Superior temporal gyrus (tissue), 1 donor: ENCODE measurements at regions not wholly inside any gene's neighbourhood (a gene's known extent, or its start where the extent isn't known, plus 50 kb on each side); places are given as distances from the start of the nearest gene placed in this dataset.

Experiments
- DNase-seq: peaks from one replicate; pipeline ENCODE4 v3.0.0-alpha.2; 2016; ENCODE audit errors: extremely low spot score

DNA sequence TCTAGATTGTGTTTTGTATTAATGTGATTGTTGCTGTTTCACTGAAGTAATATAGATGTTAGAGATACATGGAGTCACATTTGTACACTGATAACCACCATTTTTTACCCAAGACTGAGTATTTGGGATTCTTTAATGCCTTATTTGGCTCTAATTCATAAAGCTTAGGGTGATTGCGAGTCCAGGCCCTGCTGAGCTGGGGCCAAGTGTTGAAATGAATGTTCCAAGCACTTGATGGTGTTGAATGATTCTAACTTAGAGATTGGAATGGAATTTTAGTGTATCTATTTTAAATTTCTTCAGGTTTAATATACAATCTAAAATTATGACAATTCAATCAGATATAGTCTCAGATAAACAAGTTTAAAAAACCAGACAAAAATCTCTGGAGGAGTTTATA is 329.4 kb upstream of the SLC35B3 start:
- no peak for DNase-seq

DNA sequence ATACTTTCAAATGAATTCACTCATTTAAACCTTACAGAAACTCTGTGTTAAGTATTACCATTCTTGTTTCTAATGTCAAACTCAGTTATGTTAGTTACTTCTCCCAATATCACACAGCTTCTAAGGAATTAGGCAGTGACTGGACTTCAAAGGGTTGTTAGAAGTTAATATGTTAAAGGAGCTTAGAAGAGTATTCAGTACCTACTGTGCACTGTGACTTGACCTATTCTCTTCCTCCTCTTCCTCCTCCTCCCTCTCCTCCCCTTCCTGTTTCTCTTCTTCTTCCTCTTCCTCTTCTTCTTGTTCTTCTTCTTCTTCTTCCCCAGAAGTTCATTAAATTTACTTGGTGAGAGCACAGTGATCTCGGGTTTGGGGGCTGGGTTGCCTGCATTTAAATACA is 325.6 kb upstream of the SLC35B3 start:
- DNase-seq: no peak

DNA sequence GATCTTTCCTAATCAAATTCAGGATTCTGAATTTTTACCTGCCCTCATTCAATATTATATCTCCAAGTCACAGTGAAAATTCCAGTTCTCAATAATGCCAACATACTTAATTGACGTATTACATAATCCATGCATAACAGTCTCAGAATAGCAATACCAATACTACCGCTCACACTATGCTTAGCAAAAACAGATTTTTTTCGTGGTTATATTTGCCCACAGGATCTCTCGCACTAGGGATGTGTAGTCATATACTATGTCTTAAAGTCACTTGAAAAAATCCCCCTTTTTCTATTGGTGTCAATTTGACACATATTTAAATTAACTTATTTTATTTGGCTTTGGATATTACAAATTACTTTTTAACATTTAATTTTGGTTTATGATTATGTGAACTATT is 323.1 kb upstream of the SLC35B3 start:
- DNase-seq: no peak

DNA sequence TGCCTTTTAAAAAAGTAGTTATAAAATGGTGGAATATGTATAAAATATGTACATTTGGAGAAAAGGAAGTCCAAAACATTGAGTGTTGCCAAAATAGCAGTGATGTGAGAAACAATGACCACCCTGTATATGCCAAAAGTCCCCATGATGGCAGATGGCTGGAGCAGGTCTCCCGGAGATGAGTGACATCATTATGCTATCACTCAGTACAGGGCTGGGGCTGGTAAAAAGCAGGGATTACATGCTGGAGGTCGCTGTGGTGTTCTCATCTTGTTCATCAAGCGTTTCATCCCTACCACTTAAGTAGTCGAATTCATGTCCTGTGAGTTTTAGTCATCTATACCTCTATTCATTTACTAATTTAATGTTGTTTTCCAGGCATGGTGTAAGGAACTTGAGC is 315.3 kb upstream of the SLC35B3 start:
- DNase-seq: no peak

- no peak for DNase-seq
These were observed 314.1 kb upstream of the SLC35B3 start for GRCh38 chr6:8749465-8749864.

DNA sequence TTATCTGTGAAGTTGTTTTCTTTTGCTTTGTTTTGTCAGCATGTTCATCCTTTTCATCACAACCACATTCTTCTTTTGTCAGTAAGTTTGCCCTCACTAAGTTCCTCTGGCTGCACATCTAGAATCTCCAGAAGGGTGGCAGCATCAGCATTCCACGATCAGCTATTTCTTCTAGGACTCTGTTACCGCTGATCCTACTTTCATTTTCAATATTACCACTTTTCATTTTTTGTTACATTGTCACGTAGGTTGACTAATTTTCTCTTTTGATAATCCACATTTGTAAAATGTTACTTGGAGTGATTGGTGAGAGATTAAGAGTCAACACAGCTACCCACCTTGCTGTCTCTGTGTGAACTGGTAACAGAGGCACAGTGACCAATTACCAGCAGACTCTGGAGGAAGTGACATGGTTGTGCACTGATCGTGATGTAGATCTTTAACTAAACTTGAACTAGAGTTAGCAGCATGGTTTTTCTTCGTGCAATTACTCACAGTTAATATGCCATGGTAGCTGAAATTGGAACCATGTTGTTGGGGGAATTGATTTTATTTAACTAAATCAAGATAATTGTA is 307.9 kb upstream of the SLC35B3 start:
- DNase-seq: no peak

GRCh38 chr6:8739454-8739853 is 304.1 kb upstream of the SLC35B3 start:
- no peak for DNase-seq

DNA sequence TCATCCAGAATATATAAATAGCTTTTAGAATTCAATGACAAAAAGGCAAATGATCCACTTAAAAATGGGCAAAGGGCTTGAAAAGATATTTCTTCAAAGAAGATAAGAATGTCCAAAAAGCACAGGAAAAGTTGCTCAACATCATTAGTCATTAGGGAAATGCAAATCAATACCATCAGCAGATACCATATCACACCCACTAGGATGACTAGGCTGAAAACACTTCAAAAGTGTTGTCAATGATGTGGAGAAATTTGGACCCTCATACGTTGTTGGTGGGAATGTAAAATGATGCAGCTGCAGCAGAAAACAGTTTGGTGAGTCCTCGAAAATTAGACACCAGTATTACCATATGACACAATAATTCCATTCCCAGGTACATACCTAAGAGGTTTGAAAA is 303.6 kb upstream of the SLC35B3 start:
- no peak for DNase-seq

- no peak for DNase-seq
These were observed 301.0 kb upstream of the SLC35B3 start for GRCh38 chr6:8736156-8736895.

DNA sequence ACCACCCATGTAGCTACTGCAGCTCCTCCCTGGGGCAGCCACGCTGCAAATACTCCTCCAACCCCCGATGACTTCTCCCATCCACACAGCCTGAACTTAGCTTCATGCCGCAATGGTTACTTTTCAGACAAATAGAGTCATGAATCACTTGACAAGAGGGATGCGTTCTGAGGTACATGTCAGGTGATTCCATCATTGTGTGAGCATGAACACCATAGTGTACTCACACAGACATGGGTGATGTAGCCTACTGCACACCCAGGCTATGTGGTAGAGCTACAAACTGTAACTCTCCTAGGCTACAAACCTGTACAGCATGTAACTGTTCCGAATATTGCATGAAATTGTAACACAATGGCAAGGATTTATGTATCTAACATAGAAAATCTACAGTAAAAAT is 298.5 kb upstream of the SLC35B3 start:
- DNase-seq: no peak

DNA sequence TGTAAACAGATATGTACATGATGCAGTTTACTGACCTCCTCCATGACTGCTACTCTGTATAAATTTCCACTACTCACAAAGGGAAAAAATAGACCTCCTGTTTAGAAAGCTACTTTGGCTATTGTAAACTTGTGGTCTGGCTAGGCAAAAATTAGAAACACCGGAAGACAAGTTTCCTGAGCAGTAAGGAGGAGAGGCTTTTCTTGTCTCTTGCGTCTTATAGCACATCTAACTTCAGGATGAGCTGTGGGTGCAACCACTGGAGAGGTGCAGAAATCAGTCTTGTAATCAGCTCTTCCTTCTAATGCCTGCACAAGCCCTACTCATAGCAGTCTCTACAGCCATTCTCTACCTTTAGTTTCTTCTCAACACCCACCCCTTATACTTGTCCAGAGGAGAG is 296.5 kb upstream of the SLC35B3 start:
- no peak for DNase-seq

GRCh38 chr6:8710668-8711431 is 275.5 kb upstream of the SLC35B3 start:
- DNase-seq: no peak

- DNase-seq: peak; percentile 53
These were observed 272.8 kb upstream of the SLC35B3 start for GRCh38 chr6:8707956-8708772.

GRCh38 chr6:8707369-8707768 is 272.0 kb upstream of the SLC35B3 start:
- no peak for DNase-seq

GRCh38 chr6:8705435-8706020 is 270.2 kb upstream of the SLC35B3 start:
- DNase-seq: no peak

- no peak for DNase-seq
These were observed 267.7 kb upstream of the SLC35B3 start for GRCh38 chr6:8703059-8703458.

GRCh38 chr6:8688821-8689220 is 253.5 kb upstream of the SLC35B3 start:
- DNase-seq: no peak

DNA sequence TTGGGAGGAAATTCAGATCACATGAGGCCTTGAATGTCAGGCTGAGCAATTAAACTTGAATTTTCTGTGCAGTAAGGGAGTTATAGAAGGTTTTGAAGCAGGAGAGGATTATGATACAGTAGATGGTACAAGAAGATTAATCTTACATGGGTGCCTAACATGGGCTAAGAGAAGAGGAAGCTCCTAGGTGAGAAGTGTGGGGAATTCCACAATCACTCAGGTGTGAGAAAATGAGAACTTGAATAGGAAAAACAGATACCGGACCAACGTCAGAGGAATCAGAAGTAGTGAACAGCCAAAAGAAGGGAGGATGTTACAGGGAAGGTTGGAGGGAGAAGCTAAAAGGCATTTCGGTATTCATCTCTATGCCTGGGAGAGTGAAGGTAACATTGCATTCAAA is 250.7 kb upstream of the SLC35B3 start:
- DNase-seq: no peak

GRCh38 chr6:8683204-8683603 is 247.9 kb upstream of the SLC35B3 start:
- no peak for DNase-seq

DNA sequence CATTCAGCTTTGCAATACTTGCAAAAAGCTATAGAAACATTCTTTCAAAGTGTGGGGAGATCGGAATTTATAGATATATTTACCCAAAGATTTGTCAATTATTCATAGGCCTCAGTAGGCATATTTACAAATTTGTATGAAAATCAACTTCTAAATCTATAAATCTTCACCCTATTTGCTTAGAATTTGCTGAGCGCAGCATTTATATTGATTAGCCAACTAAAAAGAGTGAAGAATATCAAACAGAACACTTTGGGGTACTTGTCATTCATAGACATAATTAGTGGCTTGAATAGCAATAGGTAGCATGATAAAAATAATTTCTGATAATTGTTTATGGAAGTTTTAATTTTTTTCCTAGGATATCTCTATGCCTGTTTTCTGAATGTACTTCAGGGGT is 244.5 kb upstream of the SLC35B3 start:
- DNase-seq: no peak

DNA sequence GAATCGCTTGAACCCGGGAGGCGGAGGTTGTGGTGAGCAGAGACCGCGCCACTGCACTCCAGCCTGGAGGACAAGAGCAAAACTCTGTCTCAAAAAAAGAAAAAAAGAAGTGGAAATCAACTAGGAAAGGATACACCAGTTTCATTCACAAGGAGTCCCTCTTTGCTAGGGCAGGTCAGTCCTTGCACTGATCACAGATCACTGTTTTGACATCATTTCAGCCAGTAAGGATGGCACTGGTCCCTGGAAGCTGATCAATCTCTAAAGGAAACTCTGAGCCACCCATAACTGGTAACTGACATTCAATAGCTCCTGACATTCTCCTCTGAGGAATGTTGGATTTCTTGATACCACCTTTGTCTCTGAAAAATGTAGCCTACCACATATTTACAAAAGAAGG is 243.1 kb upstream of the SLC35B3 start:
- DNase-seq: no peak

- DNase-seq: no peak
These were observed 238.8 kb upstream of the SLC35B3 start for GRCh38 chr6:8674126-8674525.
